Fibroblast of villous mesenchyme (primary cell): ENCODE measurements at regions not wholly inside any gene's neighbourhood (a gene's known extent, or its start where the extent isn't known, plus 50 kb on each side); places are given as distances from the start of the nearest gene placed in this dataset.
"Not testable (repeated sequence)": the region's sequence is repeated elsewhere in the genome, so short reads cannot be mapped to it uniquely, and the experiment has no call there.

Source experiments
- DNase-seq: peaks from one replicate; pipeline ENCODE4 v3.0.0-alpha.2; 2010; ENCODE audit warnings: low read depth
- H3K4me3 ChIP-seq: 2 replicates; pipeline ENCODE4 v1.5.1; 2011; ENCODE audit warnings: low read depth, mild to moderate bottlenecking, low read length
- CTCF ChIP-seq: IDR thresholded peaks from 2 replicates; pipeline ENCODE4 v1.5.1; 2012; ENCODE audit warnings: low read depth, mild to moderate bottlenecking, low read length; ENCODE audit not compliant: insufficient read depth

- DNase-seq, result no peak
- H3K4me3 ChIP-seq, result no peak overlapping the region
- no peak for TF ChIP-seq CTCF
These were observed 174.9 kb upstream of the WSCD1 start for GRCh38 chr17:5895276-5895675.

GRCh38 chr17:5896215-5896614 is 174.0 kb upstream of the WSCD1 start:
- no peak for TF ChIP-seq CTCF
- no peak overlapping the region for H3K4me3 ChIP-seq
- DNase-seq, result no peak

- no peak for DNase-seq
- H3K4me3 ChIP-seq, result no peak overlapping the region
- TF ChIP-seq CTCF, result no peak
These were observed 172.8 kb upstream of the WSCD1 start for GRCh38 chr17:5897275-5897911.

GRCh38 chr17:5897981-5898380 is 172.2 kb upstream of the WSCD1 start:
- not testable (repeated sequence) for DNase-seq, H3K4me3 ChIP-seq

GRCh38 chr17:5898406-5898805 is 171.8 kb upstream of the WSCD1 start:
- no peak for TF ChIP-seq CTCF
- H3K4me3 ChIP-seq, result no peak overlapping the region

GRCh38 chr17:5899496-5900195 is 170.5 kb upstream of the WSCD1 start:
- H3K4me3 ChIP-seq, result no peak overlapping the region
- DNase-seq, result no peak
- TF ChIP-seq CTCF, result no peak

More at GRCh38 chr17:5898406-5898805, 171.8 kb upstream of the WSCD1 start:
- no peak for DNase-seq

- DNase-seq, result no peak
- TF ChIP-seq CTCF, result no peak
- no peak overlapping the region for H3K4me3 ChIP-seq
These were observed 168.4 kb upstream of the WSCD1 start for GRCh38 chr17:5901731-5902130.
